NCI-H2196 treated with DMSO at 0.1 percent for 48 hours (cell line): ENCODE measurements at regions not wholly inside any gene's neighbourhood (a gene's known extent, or its start where the extent isn't known, plus 50 kb on each side); places are given as distances from the start of the nearest gene placed in this dataset.
"Not testable (repeated sequence)": the region's sequence is repeated elsewhere in the genome, so short reads cannot be mapped to it uniquely, and the experiment has no call there.

Experiments used
- DNase-seq: peaks from one replicate; lab custom pipeline; 2025; ENCODE audit not compliant: unreplicated experiment; lab: John Stamatoyannopoulos, UW

GRCh38 chr1:213530611-213531320 is 457.0 kb upstream of the PROX1 start:
- no peak for DNase-seq

- no peak for DNase-seq
Measured at GRCh38 chr1:213531369-213532310, 456.1 kb upstream of the PROX1 start.

- DNase-seq: no peak
Measured at GRCh38 chr1:213533125-213533524, 454.6 kb upstream of the PROX1 start.

- DNase-seq: no peak
Measured at GRCh38 chr1:213535679-213536078, 452.1 kb upstream of the PROX1 start.

- no peak for DNase-seq
Measured at GRCh38 chr1:213538251-213538650, 449.5 kb upstream of the PROX1 start.

GRCh38 chr1:213539464-213539863 is 448.3 kb upstream of the PROX1 start:
- no peak for DNase-seq

GRCh38 chr1:213541641-213542040 is 446.1 kb upstream of the PROX1 start:
- no peak for DNase-seq

GRCh38 chr1:213545181-213545580 is 442.6 kb upstream of the PROX1 start:
- DNase-seq: not testable (repeated sequence)

- no peak for DNase-seq
Measured at GRCh38 chr1:213549982-213550381, 437.8 kb upstream of the PROX1 start.

GRCh38 chr1:213550804-213551203 is 437.0 kb upstream of the PROX1 start:
- DNase-seq: no peak

GRCh38 chr1:213552045-213552444 is 435.7 kb upstream of the PROX1 start:
- no peak for DNase-seq

- no peak for DNase-seq
Measured at GRCh38 chr1:213560226-213560625, 427.5 kb upstream of the PROX1 start.

- DNase-seq: no peak
Measured at GRCh38 chr1:213561870-213562269, 425.9 kb upstream of the PROX1 start.

GRCh38 chr1:213564215-213564659 is 423.5 kb upstream of the PROX1 start:
- peak; percentile 32 for DNase-seq

- DNase-seq: peak; percentile 27
Measured at GRCh38 chr1:213568929-213569815, 418.6 kb upstream of the PROX1 start.

- DNase-seq: no peak
Measured at GRCh38 chr1:213569816-213570150, 418.0 kb upstream of the PROX1 start.

- DNase-seq: no peak
Measured at GRCh38 chr1:213570487-213570886, 417.3 kb upstream of the PROX1 start.

- DNase-seq: no peak
Measured at GRCh38 chr1:213571419-213571818, 416.4 kb upstream of the PROX1 start.

GRCh38 chr1:213571843-213572242 is 415.9 kb upstream of the PROX1 start:
- no peak for DNase-seq

GRCh38 chr1:213572912-213573647 is 414.7 kb upstream of the PROX1 start:
- DNase-seq: no peak

- no peak for DNase-seq
Measured at GRCh38 chr1:213573648-213574009, 414.1 kb upstream of the PROX1 start.
